Activated B cell treated with CpG ODN at 0.5 μM for 24 hours (primary cell): ENCODE measurements at regions not wholly inside any gene's neighbourhood (a gene's known extent, or its start where the extent isn't known, plus 50 kb on each side); places are given as distances from the start of the nearest gene placed in this dataset.

Source experiments
- ATAC-seq: fragments of 200-7000 bp; cut with Tn5 transposase; one replicate; pipeline ENCODE4 v1.10.0; 2021; ENCODE audit warnings: low read depth, mild to moderate bottlenecking, moderate library complexity
- CTCF ChIA-PET: fragments of 350-600 bp; sonication (Branson Sonifier 250); formaldehyde crosslinking; loops from one replicate; lab custom pipeline; 2021; ENCODE audit warnings: antibody characterized with exemption; lab: Charles Lee
- POLR2A ChIA-PET: fragments of 350-600 bp; sonication (Branson Sonifier 250); formaldehyde crosslinking; loops from one replicate; lab custom pipeline; 2021; ENCODE audit warnings: antibody characterized with exemption; lab: Charles Lee
- DNase-seq: peaks from one replicate; pipeline ENCODE4 v3.0.0; 2022
- H3K27ac Mint-ChIP-seq: one replicate; pipeline ENCODE4 v1.8.0; 2020; ENCODE audit warnings: mixed read lengths
- H3K27me3 Mint-ChIP-seq: one replicate; pipeline ENCODE4 v1.8.0; 2021; ENCODE audit warnings: mixed read lengths
- H3K36me3 Mint-ChIP-seq: one replicate; pipeline ENCODE4 v1.8.0; 2021; ENCODE audit warnings: low read depth, mixed read lengths
- H3K4me1 Mint-ChIP-seq: one replicate; pipeline ENCODE4 v1.8.0; 2021; ENCODE audit warnings: mixed read lengths
- H3K4me3 Mint-ChIP-seq: one replicate; pipeline ENCODE4 v1.8.0; 2020; ENCODE audit warnings: mild to moderate bottlenecking, mixed read lengths
- H3K9me3 Mint-ChIP-seq: one replicate; pipeline ENCODE4 v1.8.0; 2020; ENCODE audit warnings: mixed read lengths
- CTCF ChIP-seq: fragments of 200-600 bp; IDR thresholded peaks from one replicate; pipeline ENCODE4 v1.8.0; 2022; ENCODE audit warnings: antibody characterized with exemption, mild to moderate bottlenecking
- intact Hi-C: fragments of 100-400 bp; cut with micrococcal nuclease; formaldehyde crosslinking; loops from one replicate; pipeline ENCODE4 v1.15.1; 2024

DNA sequence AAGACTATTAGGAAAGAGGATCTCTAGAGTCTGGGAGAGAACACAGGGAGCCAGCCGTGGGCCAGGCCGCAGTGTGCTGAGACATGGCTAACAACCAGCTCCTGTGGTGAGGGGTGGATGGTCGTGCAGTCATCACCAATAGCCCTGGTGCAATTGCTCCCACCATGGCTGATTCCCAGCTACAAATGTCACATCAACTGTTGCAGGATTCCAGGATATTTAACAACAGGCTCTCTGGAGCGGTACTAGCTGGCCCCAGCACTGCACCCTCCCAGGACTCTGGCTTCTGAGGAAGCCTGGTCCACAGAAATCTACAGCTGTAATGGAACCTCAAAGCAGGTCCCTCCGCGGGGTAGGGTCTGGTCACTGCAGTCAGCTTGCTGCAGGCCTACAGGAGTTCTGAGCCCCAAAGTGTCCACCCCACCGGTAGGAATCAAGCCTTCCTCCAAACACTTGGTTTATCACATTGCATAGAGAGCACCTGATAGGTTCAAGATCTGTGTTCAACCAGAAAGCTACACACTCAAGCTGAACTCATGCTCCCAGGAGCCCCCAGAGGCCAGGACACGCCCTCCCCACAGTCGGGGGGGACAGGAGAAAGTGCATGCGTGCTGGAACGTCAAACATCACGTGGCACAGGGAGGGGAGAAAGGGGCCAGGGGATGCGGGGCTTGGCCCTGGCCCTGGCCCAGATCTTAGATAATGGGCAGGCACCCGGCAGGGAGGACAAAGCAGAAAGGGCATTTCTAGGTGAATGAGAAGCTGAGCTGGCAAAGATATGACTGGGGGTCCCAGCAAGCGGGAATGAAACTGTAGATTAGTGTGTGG is 609.0 kb downstream of the TBC1D22A start:
- Mint-ChIP-seq H3K9me3 (no peaks in the 10 kb centered on the region), H3K36me3 (no peaks in the 10 kb centered on the region), H3K27me3 (peaks cover 8% of the 10 kb centered on the region), H3K27ac (no peak overlapping the region), H3K4me3 (no peak overlapping the region), H3K4me1 (no peaks in the 10 kb centered on the region)
- no peak for DNase-seq
- intact Hi-C loops = no loop called here
- no peak for TF ChIP-seq CTCF
- ChIA-PET POLR2A (no interaction called here), CTCF (no interaction called here)
- no peak for ATAC-seq

- CTCF ChIA-PET = no interaction called here
- no peaks in the 10 kb centered on the region for H3K9me3 Mint-ChIP-seq
- no peak overlapping the region for H3K27ac Mint-ChIP-seq
- peaks cover 12% of the 10 kb centered on the region for H3K27me3 Mint-ChIP-seq
- intact Hi-C loops = no loop called here
- H3K4me3 Mint-ChIP-seq = no peak overlapping the region
- H3K4me1 Mint-ChIP-seq = no peaks in the 10 kb centered on the region
- TF ChIP-seq CTCF = no peak
- ATAC-seq = no peak
- DNase-seq = no peak
- POLR2A ChIA-PET = no interaction called here
- H3K36me3 Mint-ChIP-seq = no peaks in the 10 kb centered on the region
Measured at GRCh38 chr22:47370448-47371262, 608.2 kb downstream of the TBC1D22A start.

DNA sequence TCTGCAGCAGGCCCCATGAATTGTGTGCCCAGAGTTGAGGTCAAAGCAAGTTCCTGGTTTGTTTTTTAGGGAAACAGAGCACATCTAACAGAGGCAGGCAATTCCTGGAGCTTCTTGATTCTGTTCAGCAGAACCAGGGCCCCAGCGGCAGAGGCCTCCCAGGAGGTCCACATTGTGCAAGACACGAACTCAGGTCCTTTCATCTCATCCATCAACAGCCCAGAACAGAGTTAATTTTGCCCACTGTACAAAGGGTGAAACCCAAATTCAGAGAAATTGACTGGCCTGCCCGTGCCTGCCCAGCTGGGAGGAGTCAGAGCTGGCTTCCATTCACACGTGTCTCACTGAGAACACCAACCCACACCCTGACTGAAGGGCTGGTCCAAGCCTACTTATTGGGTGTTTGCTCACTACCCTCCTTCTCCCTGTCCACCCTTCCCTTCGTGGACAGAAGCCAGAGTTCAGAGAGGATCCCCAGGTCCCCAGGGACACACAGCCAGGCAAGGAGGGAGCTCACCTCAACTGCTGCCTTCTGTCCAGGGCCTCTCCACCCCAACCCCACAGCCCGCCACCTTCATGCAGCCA is 607.1 kb downstream of the TBC1D22A start:
- DNase-seq (no peak), ATAC-seq (no peak)
- POLR2A ChIA-PET = no interaction called here
- no peaks in the 10 kb centered on the region for H3K9me3 Mint-ChIP-seq
- H3K27me3 Mint-ChIP-seq = peaks cover 12% of the 10 kb centered on the region
- CTCF ChIA-PET = no interaction called here
- H3K36me3 Mint-ChIP-seq = no peaks in the 10 kb centered on the region
- H3K27ac Mint-ChIP-seq = no peak overlapping the region
- intact Hi-C loops = no loop called here
- H3K4me3 Mint-ChIP-seq = no peak overlapping the region
- no peaks in the 10 kb centered on the region for H3K4me1 Mint-ChIP-seq
- no peak for TF ChIP-seq CTCF

DNA sequence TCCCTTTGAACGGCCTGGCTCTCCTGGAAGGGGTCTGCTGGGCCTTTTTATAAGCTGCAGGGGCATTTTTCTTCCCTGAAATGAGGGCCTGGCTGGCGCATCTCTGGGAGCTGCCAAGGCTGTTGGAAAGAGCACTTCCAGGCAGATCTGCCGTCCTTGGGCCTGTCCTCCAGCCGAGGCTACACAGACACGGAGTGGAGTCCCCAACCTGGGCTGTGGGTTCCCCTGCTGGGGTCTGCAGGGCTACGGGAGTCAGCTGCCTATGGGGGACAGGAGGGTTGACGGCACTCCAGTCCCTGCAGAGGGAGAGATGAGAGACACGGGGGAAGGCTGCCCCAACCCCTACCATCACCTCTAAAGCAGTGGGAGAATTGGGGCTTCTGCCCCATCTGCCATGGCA is 606.6 kb downstream of the TBC1D22A start:
- H3K27me3 Mint-ChIP-seq = peaks cover 12% of the 10 kb centered on the region
- DNase-seq = no peak
- intact Hi-C loops = no loop called here
- CTCF ChIA-PET = no interaction called here
- peaks cover 3% of the 10 kb centered on the region for H3K9me3 Mint-ChIP-seq
- no peak overlapping the region for H3K27ac Mint-ChIP-seq
- H3K36me3 Mint-ChIP-seq = no peaks in the 10 kb centered on the region
- no peak for TF ChIP-seq CTCF
- POLR2A ChIA-PET = interaction anchor here (0.5 kb wide), 1 partner anchor 997 kb away, joined by 5 read pairs; no protein-coding TSS in a partner anchor
- H3K4me3 Mint-ChIP-seq = no peak overlapping the region
- H3K4me1 Mint-ChIP-seq = no peaks in the 10 kb centered on the region
- no peak for ATAC-seq
